ENCODE measurements at regions not wholly inside any gene's neighbourhood (a gene's known extent, or its start where the extent isn't known, plus 50 kb on each side); places are given as distances from the start of the nearest gene placed in this dataset.

- Histone ChIP-seq H3K27me3 (ENCODE audit: control insufficient read depth in 4 of 4, insufficient read depth in 4 of 4, low read length in 3 of 4) (no peaks in the 10 kb centered on the region), H3K27ac (ENCODE audit: low read depth in 1 of 2, low read length in 2 of 2) (no peak overlapping the region), H3K9ac (ENCODE audit: low read depth in 1 of 2, low read length in 2 of 2) (no peak overlapping the region), H3K4me3 (ENCODE audit: low read depth in 1 of 3, low read length in 3 of 3) (no peak overlapping the region), H3K9me3 (ENCODE audit: control insufficient read depth in 4 of 4, low read length in 3 of 4) (no peaks in the 10 kb centered on the region), H3K36me3 (ENCODE audit: control insufficient read depth in 4 of 4, insufficient read depth in 3 of 4, low read depth in 1 of 4, low read length in 3 of 4) (no peaks in the 10 kb centered on the region), H3K4me1 (ENCODE audit: control insufficient read depth in 4 of 4, insufficient read depth in 4 of 4, low read length in 3 of 4) (no peaks in the 10 kb centered on the region)
- 64% methylated on average over 2 of the region's 2 CpGs for WGBS
- DNase-seq (ENCODE audit: low spot score), result no peak
- TF ChIP-seq JUND (IDR thresholded peaks at IDR 0.05), result no peak
- no peak for TF ChIP-seq RAD21 (IDR thresholded peaks at IDR 0.05)
- TF ChIP-seq CTCF (IDR thresholded peaks at IDR 0.05; ENCODE audit: low read depth, low read length, missing input control), result no peak
- no peak for TF ChIP-seq ATF3 (IDR thresholded peaks at IDR 0.05)
- TF ChIP-seq MAX (IDR thresholded peaks at IDR 0.05), result no peak
- TF ChIP-seq REST (IDR thresholded peaks at IDR 0.05), result no peak
- no peak for TF ChIP-seq EGR1 (IDR thresholded peaks at IDR 0.05; ENCODE audit: low read depth in 2 of 2)
- TF ChIP-seq RXRA (IDR thresholded peaks at IDR 0.05), result no peak
- no peak for TF ChIP-seq HNF4A (conservative IDR thresholded peaks at IDR 0.05)
- TF ChIP-seq FOXA1 (IDR thresholded peaks at IDR 0.05), result no peak
Measured at GRCh38 chr11:81259471-81259870, 1474.2 kb downstream of the FAM181B start.

- TF ChIP-seq GABPA (IDR thresholded peaks at IDR 0.05 in 1 of 2, conservative IDR thresholded peaks at IDR 0.05 in 1 of 2) (no peak), RXRA (IDR thresholded peaks at IDR 0.05) (no peak), REST (IDR thresholded peaks at IDR 0.05) (no peak), JUND (IDR thresholded peaks at IDR 0.05) (no peak), CTCF (IDR thresholded peaks at IDR 0.05; ENCODE audit: low read depth, low read length, missing input control) (no peak), FOXA1 (IDR thresholded peaks at IDR 0.05) (no peak), RAD21 (IDR thresholded peaks at IDR 0.05) (no peak), ATF3 (IDR thresholded peaks at IDR 0.05) (no peak), SP1 (IDR thresholded peaks at IDR 0.05) (no peak)
- H3K9ac ChIP-seq (ENCODE audit: low read depth in 1 of 2, low read length in 2 of 2), result no peak overlapping the region
- no peaks in the 10 kb centered on the region for H3K4me1 ChIP-seq (ENCODE audit: control insufficient read depth in 4 of 4, insufficient read depth in 4 of 4, low read length in 3 of 4)
- no peaks in the 10 kb centered on the region for H3K9me3 ChIP-seq (ENCODE audit: control insufficient read depth in 4 of 4, low read length in 3 of 4)
- no peak for DNase-seq (ENCODE audit: low spot score)
- H3K27me3 ChIP-seq (ENCODE audit: control insufficient read depth in 4 of 4, insufficient read depth in 4 of 4, low read length in 3 of 4), result no peaks in the 10 kb centered on the region
- no peak overlapping the region for H3K27ac ChIP-seq (ENCODE audit: low read depth in 1 of 2, low read length in 2 of 2)
- no peaks in the 10 kb centered on the region for H3K36me3 ChIP-seq (ENCODE audit: control insufficient read depth in 4 of 4, insufficient read depth in 3 of 4, low read depth in 1 of 4, low read length in 3 of 4)
- H3K4me3 ChIP-seq (ENCODE audit: low read depth in 1 of 3, low read length in 3 of 3), result no peak overlapping the region
- WGBS, result 54% methylated on average over 1 of the region's 1 CpG
Measured at GRCh38 chr11:81255895-81256294, 1477.8 kb downstream of the FAM181B start.

All from liver (tissue), 8 donors.